GM23248 (cell line): ENCODE measurements at regions not wholly inside any gene's neighbourhood (a gene's known extent, or its start where the extent isn't known, plus 50 kb on each side); places are given as distances from the start of the nearest gene placed in this dataset.

ENCODE experiments used
- EZH2 ChIP-seq: fragments of 200-600 bp; sonication (generic); IDR thresholded peaks from 2 replicates; pipeline ENCODE4 v1.6.1; 2018; ENCODE audit warnings: antibody characterized with exemption, mild to moderate bottlenecking; ENCODE audit not compliant: insufficient read depth, poor library complexity, severe bottlenecking
- EZH2phosphoT487 ChIP-seq: fragments of 200-600 bp; sonication (generic); IDR thresholded peaks from 2 replicates; pipeline ENCODE4 v1.6.1; 2018; ENCODE audit warnings: antibody characterized with exemption, moderate library complexity, mild to moderate bottlenecking, low read depth; ENCODE audit not compliant: insufficient read depth

DNA sequence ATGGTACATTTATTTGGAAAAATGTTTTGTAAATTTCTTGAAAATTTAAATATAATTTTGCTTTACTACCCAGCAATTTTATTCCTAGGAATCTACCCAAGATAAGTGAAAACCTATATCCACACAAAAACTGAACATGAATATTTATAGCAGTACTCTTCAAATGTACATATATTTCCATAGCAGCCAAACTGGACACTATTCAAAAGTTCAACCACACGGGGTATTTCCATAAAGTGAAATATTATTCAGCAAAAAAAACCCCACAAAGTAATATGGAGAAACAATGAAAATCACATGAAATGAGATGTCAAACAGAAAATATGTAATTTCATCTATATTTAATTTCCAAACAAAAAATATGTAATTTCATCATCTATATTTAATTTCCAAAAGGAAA, 1247.6 kb upstream of the TMEFF2 start:
- TF ChIP-seq EZH2, result no peak
- no peak for TF ChIP-seq EZH2phosphoT487
